Activated naive CD8-positive, alpha-beta T cell treated with anti-CD3 and anti-CD28 coated beads, Interleukin-2, amount 50 U/mL, for 24 hours (primary cell): ENCODE measurements at regions not wholly inside any gene's neighbourhood (a gene's known extent, or its start where the extent isn't known, plus 50 kb on each side); places are given as distances from the start of the nearest gene placed in this dataset.
A peak's percentile ranks its signal among the peaks of the same experiment; 100 is the strongest.
"Not testable (repeated sequence)": the region's sequence is repeated elsewhere in the genome, so short reads cannot be mapped to it uniquely, and the experiment has no call there.

Experiments
- ATAC-seq: fragments of 150-1000 bp; cut with Tn5 transposase; one replicate; pipeline ENCODE4 v1.10.0; 2021
- DNase-seq: peaks from one replicate; pipeline ENCODE4 v3.0.0; 2021
- H3K27ac Mint-ChIP-seq: one replicate; pipeline ENCODE4 v1.8.0; 2021; ENCODE audit warnings: mild to moderate bottlenecking, mixed read lengths
- H3K27me3 Mint-ChIP-seq: one replicate; pipeline ENCODE4 v1.8.0; 2021; ENCODE audit warnings: mixed read lengths
- H3K36me3 Mint-ChIP-seq: one replicate; pipeline ENCODE4 v1.8.0; 2021; ENCODE audit warnings: low read depth, mixed read lengths
- H3K4me1 Mint-ChIP-seq: one replicate; pipeline ENCODE4 v1.8.0; 2021; ENCODE audit warnings: mixed read lengths
- H3K4me3 Mint-ChIP-seq: one replicate; pipeline ENCODE4 v1.8.0; 2021; ENCODE audit warnings: mild to moderate bottlenecking, moderate library complexity, mixed read lengths
- H3K9me3 Mint-ChIP-seq: one replicate; pipeline ENCODE4 v1.8.0; 2021; ENCODE audit warnings: mixed read lengths

- Mint-ChIP-seq H3K4me3 (no peak overlapping the region), H3K27me3 (no peaks in the 10 kb centered on the region), H3K36me3 (no peaks in the 10 kb centered on the region), H3K4me1 (peaks cover 11% of the 10 kb centered on the region), H3K27ac (no peak overlapping the region), H3K9me3 (no peaks in the 10 kb centered on the region)
- DNase-seq = no peak
- ATAC-seq = no peak
Observed at GRCh38 chr10:60615541-60615940, 162.7 kb upstream of the CDK1 start.

DNA sequence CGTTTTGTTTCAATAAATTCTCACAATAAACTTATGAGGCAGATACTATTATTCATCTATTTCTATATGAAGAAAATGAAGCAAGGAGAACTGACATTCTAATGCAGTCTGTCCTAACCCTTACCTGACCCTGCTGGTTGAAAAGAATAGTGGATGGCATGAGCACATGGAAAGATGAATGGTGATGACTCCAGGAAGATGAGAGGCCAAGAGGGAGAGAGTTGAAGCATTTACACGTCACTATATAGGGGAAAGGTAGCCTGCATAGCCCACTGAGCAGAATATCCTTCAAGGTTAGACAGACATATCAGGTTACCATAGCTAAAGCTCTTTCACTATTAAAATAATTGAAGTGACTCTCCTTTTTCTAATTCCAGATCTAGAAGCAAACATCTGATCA is 163.9 kb upstream of the CDK1 start:
- ATAC-seq = no peak
- peaks cover 11% of the 10 kb centered on the region for H3K4me1 Mint-ChIP-seq
- DNase-seq = no peak
- H3K27me3 Mint-ChIP-seq = no peaks in the 10 kb centered on the region
- H3K27ac Mint-ChIP-seq = no peak overlapping the region
- H3K36me3 Mint-ChIP-seq = no peaks in the 10 kb centered on the region
- H3K9me3 Mint-ChIP-seq = no peaks in the 10 kb centered on the region
- no peak overlapping the region for H3K4me3 Mint-ChIP-seq

GRCh38 chr10:60613434-60613833 is 164.8 kb upstream of the CDK1 start:
- Mint-ChIP-seq H3K36me3 (no peaks in the 10 kb centered on the region), H3K27me3 (no peaks in the 10 kb centered on the region), H3K9me3 (no peaks in the 10 kb centered on the region), H3K27ac (no peak overlapping the region), H3K4me1 (peaks cover 11% of the 10 kb centered on the region), H3K4me3 (no peak overlapping the region)
- ATAC-seq (no peak), DNase-seq (no peak)

DNA sequence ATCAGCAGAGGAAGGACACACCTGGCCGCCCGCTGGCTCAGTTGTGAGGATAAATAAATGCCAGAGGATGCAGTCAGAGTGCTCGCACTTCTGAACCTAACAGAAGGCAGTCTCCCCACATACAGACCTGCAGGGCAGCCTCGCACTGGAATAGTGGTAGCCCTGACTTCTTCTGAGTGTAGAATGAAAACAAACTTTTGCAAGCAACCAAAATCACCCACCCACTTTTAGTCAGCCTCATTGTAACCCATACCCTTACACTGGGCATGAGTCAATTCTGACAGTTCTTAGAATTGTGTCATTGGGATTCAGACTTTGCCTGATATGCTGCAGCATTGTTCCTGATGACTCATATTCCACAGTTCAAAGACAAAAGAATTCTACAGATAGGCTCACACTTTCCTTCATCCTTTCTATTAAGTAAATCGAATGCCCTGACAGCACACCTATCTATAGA is 167.0 kb upstream of the CDK1 start:
- Mint-ChIP-seq H3K36me3 (no peaks in the 10 kb centered on the region), H3K4me3 (no peak overlapping the region), H3K9me3 (no peaks in the 10 kb centered on the region), H3K27me3 (no peaks in the 10 kb centered on the region), H3K27ac (no peak overlapping the region), H3K4me1 (peaks cover 11% of the 10 kb centered on the region)
- DNase-seq (no peak), ATAC-seq (peak; percentile 95)

GRCh38 chr10:60607372-60607771 is 170.9 kb upstream of the CDK1 start:
- H3K9me3 Mint-ChIP-seq = no peaks in the 10 kb centered on the region
- no peak for ATAC-seq
- H3K4me1 Mint-ChIP-seq = peaks cover 11% of the 10 kb centered on the region
- no peak overlapping the region for H3K27ac Mint-ChIP-seq
- no peaks in the 10 kb centered on the region for H3K27me3 Mint-ChIP-seq
- no peak overlapping the region for H3K4me3 Mint-ChIP-seq
- DNase-seq = no peak
- H3K36me3 Mint-ChIP-seq = no peaks in the 10 kb centered on the region

- ATAC-seq (no peak), DNase-seq (no peak)
- H3K27me3 Mint-ChIP-seq = no peaks in the 10 kb centered on the region
- no peak overlapping the region for H3K4me3 Mint-ChIP-seq
- no peaks in the 10 kb centered on the region for H3K36me3 Mint-ChIP-seq
- H3K4me1 Mint-ChIP-seq = peaks cover 6% of the 10 kb centered on the region
- H3K27ac Mint-ChIP-seq = no peak overlapping the region
- H3K9me3 Mint-ChIP-seq = no peaks in the 10 kb centered on the region
Observed at GRCh38 chr10:60606343-60607080, 171.8 kb upstream of the CDK1 start.

DNA sequence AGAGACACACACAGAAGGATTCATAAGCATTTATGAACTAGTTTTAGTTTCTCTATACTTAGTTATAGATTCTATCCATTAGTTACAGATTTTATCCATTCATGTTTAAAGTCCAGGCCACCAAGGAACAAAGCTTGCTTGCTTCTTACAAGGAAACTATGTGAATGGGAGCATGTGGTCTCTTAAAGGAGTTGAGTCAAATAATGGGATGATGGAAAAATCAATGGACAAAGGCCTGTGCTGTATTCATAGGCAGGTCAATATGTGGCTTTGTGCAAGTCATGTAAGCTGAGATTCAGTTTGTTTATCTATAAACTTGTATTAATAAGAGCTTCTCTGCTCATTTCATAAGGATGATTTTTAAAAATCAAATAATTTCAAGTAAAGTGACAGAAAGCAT is 172.8 kb upstream of the CDK1 start:
- no peak overlapping the region for H3K4me3 Mint-ChIP-seq
- no peaks in the 10 kb centered on the region for H3K4me1 Mint-ChIP-seq

GRCh38 chr10:60604342-60604741 is 173.9 kb upstream of the CDK1 start:
- H3K27ac Mint-ChIP-seq = no peak overlapping the region
- DNase-seq (no peak), ATAC-seq (no peak)
- H3K4me3 Mint-ChIP-seq = no peak overlapping the region
- no peaks in the 10 kb centered on the region for H3K27me3 Mint-ChIP-seq
- no peaks in the 10 kb centered on the region for H3K4me1 Mint-ChIP-seq
- H3K9me3 Mint-ChIP-seq = no peaks in the 10 kb centered on the region
- H3K36me3 Mint-ChIP-seq = no peaks in the 10 kb centered on the region

More for the DNA sequence above, 172.8 kb upstream of the CDK1 start:
- no peak for ATAC-seq
- H3K36me3 Mint-ChIP-seq = no peaks in the 10 kb centered on the region
- no peak for DNase-seq
- no peaks in the 10 kb centered on the region for H3K9me3 Mint-ChIP-seq
- no peak overlapping the region for H3K27ac Mint-ChIP-seq
- H3K27me3 Mint-ChIP-seq = no peaks in the 10 kb centered on the region

GRCh38 chr10:60597513-60597912 is 180.8 kb upstream of the CDK1 start:
- peaks cover 2% of the 10 kb centered on the region for H3K27me3 Mint-ChIP-seq
- H3K9me3 Mint-ChIP-seq = no peaks in the 10 kb centered on the region
- no peaks in the 10 kb centered on the region for H3K36me3 Mint-ChIP-seq
- H3K4me3 Mint-ChIP-seq = no peak overlapping the region
- DNase-seq = no peak
- no peak overlapping the region for H3K27ac Mint-ChIP-seq
- ATAC-seq = no peak
- peaks cover 3% of the 10 kb centered on the region for H3K4me1 Mint-ChIP-seq

DNA sequence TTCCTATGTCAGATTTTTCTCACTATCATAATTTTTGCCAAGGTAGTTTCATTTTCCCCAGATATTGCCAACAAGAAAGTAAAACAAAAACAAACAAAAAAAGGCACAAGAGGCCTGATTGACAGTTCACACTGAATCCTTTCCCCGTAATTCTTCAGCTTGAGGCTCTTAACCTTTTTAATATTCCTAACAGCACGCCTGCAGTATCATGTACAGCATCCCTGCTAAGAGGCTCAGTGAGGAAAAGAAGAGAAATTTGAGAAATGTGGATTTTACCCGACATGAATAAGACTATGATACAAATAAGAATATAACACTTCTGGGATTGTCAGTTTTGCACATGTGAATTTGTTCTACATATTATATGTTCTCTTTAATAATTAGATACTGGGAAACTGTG is 182.4 kb upstream of the CDK1 start:
- Mint-ChIP-seq H3K4me3 (no peak overlapping the region), H3K9me3 (no peaks in the 10 kb centered on the region), H3K4me1 (peaks cover 3% of the 10 kb centered on the region), H3K27ac (no peak overlapping the region), H3K36me3 (no peaks in the 10 kb centered on the region), H3K27me3 (peaks cover 2% of the 10 kb centered on the region)
- ATAC-seq = no peak
- DNase-seq = no peak

- Mint-ChIP-seq H3K27ac (no peak overlapping the region), H3K27me3 (peaks cover 2% of the 10 kb centered on the region), H3K9me3 (no peaks in the 10 kb centered on the region), H3K36me3 (no peaks in the 10 kb centered on the region), H3K4me1 (peaks cover 3% of the 10 kb centered on the region), H3K4me3 (no peak overlapping the region)
- DNase-seq = no peak
- ATAC-seq = no peak
Observed at GRCh38 chr10:60594476-60595051, 183.7 kb upstream of the CDK1 start.

DNA sequence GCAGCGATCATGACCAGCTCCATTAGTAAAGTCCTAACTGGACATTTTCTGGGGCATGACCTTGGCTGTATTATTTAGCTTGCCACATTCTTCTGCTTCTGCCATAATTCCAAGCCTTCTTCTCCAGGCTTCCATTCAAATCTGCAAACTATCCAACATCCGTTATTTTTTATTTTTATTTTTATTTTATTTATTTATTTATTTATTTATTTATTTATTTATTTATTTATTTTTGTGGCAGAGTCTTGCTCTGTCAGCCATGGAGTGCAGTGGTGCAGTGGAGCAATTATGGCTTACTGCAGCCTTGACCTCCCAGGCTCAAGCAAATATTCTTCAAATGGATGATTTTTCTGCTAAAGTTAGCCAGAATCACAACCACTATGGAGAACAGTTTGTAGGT is 187.2 kb upstream of the CDK1 start:
- DNase-seq = no peak
- no peak overlapping the region for H3K27ac Mint-ChIP-seq
- no peaks in the 10 kb centered on the region for H3K9me3 Mint-ChIP-seq
- no peak for ATAC-seq
- H3K27me3 Mint-ChIP-seq = no peaks in the 10 kb centered on the region
- H3K4me3 Mint-ChIP-seq = no peak overlapping the region
- no peaks in the 10 kb centered on the region for H3K36me3 Mint-ChIP-seq
- H3K4me1 Mint-ChIP-seq = peaks cover 2% of the 10 kb centered on the region

GRCh38 chr10:60589376-60589775 is 188.9 kb upstream of the CDK1 start:
- Mint-ChIP-seq H3K9me3 (no peaks in the 10 kb centered on the region), H3K27me3 (no peaks in the 10 kb centered on the region), H3K4me3 (no peak overlapping the region), H3K36me3 (no peaks in the 10 kb centered on the region), H3K4me1 (no peaks in the 10 kb centered on the region), H3K27ac (no peak overlapping the region)
- ATAC-seq = no peak
- DNase-seq = no peak

DNA sequence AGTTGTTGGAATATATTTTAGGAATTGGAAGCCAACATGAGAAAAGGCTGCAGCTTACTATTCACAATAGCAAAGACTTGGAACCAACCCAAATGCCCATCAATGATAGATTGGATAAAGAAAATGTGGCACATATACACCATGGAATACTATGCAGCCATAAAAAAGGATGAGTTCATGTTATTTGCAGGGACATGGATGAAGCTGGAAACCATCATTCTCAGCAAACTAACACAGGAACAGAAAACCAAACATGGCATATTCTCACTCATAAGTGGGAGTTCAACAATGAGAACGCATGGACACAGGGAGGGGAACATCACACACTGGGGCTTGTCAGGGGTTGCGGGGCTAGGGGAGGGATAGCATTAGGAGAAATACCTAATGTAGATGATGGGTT is 192.1 kb upstream of the ANK3 start:
- H3K4me1 Mint-ChIP-seq, H3K27me3 Mint-ChIP-seq, H3K9me3 Mint-ChIP-seq, H3K27ac Mint-ChIP-seq, ATAC-seq, H3K4me3 Mint-ChIP-seq, H3K36me3 Mint-ChIP-seq, DNase-seq: not testable (repeated sequence)

GRCh38 chr10:60578217-60578616 is 188.5 kb upstream of the ANK3 start:
- ATAC-seq (no peak), DNase-seq (no peak)
- Mint-ChIP-seq H3K27me3 (peaks cover 8% of the 10 kb centered on the region), H3K9me3 (peaks cover 7% of the 10 kb centered on the region), H3K36me3 (peaks cover 2% of the 10 kb centered on the region), H3K27ac (no peak overlapping the region), H3K4me1 (peaks cover 23% of the 10 kb centered on the region), H3K4me3 (no peak overlapping the region)
